Parathyroid adenoma (tissue), 2 donors: ENCODE measurements at regions not wholly inside any gene's neighbourhood (a gene's known extent, or its start where the extent isn't known, plus 50 kb on each side); places are given as distances from the start of the nearest gene placed in this dataset.

Source experiments
- H2AFZ ChIP-seq: fragments of 300-600 bp; sonication (generic); one replicate; pipeline ENCODE4 v1.7.0; 2017; ENCODE audit warnings: antibody characterized with exemption, mild to moderate bottlenecking
- H3K27ac ChIP-seq: fragments of 300-600 bp; sonication (generic); one replicate; pipeline ENCODE4 v1.7.0; 2017
- H3K27me3 ChIP-seq: fragments of 300-600 bp; sonication (generic); one replicate; pipeline ENCODE4 v1.7.0; 2017; ENCODE audit warnings: low read length; ENCODE audit not compliant: control insufficient read depth, insufficient read depth
- H3K36me3 ChIP-seq: fragments of 300-600 bp; sonication (generic); one replicate; pipeline ENCODE4 v1.7.0; 2017; ENCODE audit warnings: low read length; ENCODE audit not compliant: control insufficient read depth, insufficient read depth
- H3K4me1 ChIP-seq: fragments of 300-600 bp; sonication (generic); one replicate; pipeline ENCODE4 v1.7.0; 2017; ENCODE audit warnings: control low read depth
- H3K4me2 ChIP-seq: fragments of 300-600 bp; sonication (generic); one replicate; pipeline ENCODE4 v1.7.0; 2017; ENCODE audit warnings: low read length
- H3K4me3 ChIP-seq: fragments of 300-600 bp; sonication (generic); one replicate; pipeline ENCODE4 v1.7.0; 2017; ENCODE audit warnings: low read depth, low read length
- H3K79me2 ChIP-seq: fragments of 300-600 bp; sonication (generic); one replicate; pipeline ENCODE4 v1.7.0; 2017; ENCODE audit warnings: control low read depth
- H3K9ac ChIP-seq: fragments of 300-600 bp; sonication (generic); one replicate; pipeline ENCODE4 v1.7.0; 2017; ENCODE audit warnings: mild to moderate bottlenecking
- H3K9me3 ChIP-seq: fragments of 300-600 bp; sonication (generic); one replicate; pipeline ENCODE4 v1.7.0; 2017; ENCODE audit warnings: low read length; ENCODE audit not compliant: control insufficient read depth
- CTCF ChIP-seq: fragments of 300-600 bp; sonication (generic); IDR thresholded peaks from one replicate; pipeline ENCODE4 v1.7.0; 2017; ENCODE audit warnings: antibody characterized with exemption, mild to moderate bottlenecking
- donor health status: primary hyperparathyroidism.

GRCh38 chr14:87411370-87411769 is 581.6 kb downstream of the GALC start:
- H3K4me3 ChIP-seq, result no peak overlapping the region
- no peak overlapping the region for H3K9ac ChIP-seq
- no peak overlapping the region for H3K27ac ChIP-seq
- no peak for TF ChIP-seq CTCF
- no peak overlapping the region for H3K4me2 ChIP-seq
- no peaks in the 10 kb centered on the region for H3K27me3 ChIP-seq
- no peaks in the 10 kb centered on the region for H3K9me3 ChIP-seq
- no peaks in the 10 kb centered on the region for H3K79me2 ChIP-seq
- H3K36me3 ChIP-seq, result no peaks in the 10 kb centered on the region
- no peak overlapping the region for H2AFZ ChIP-seq
- no peaks in the 10 kb centered on the region for H3K4me1 ChIP-seq

- no peaks in the 10 kb centered on the region for H3K36me3 ChIP-seq
- TF ChIP-seq CTCF, result no peak
- no peak overlapping the region for H3K4me3 ChIP-seq
Observed at GRCh38 chr14:87409393-87409792, 583.6 kb downstream of the GALC start.

DNA sequence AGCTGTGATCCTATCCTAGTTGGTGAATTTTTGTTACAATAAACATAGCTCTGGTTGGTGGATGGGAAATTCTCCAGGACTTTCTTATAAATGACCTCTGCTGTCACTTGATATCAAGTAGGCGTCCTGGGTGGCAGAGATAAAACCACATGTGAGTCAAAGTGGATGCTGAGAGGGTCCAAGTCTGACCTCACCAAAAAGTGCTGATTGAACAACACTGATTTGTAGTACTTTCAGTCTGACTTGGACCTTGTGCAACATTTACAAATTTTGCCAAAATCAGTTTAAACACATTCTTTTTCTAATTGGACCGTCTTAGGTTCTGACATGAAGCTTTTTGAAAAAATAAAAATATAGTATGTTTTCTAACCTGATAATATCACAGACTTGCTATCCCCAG is 585.6 kb downstream of the GALC start:
- Histone ChIP-seq H3K36me3 (no peaks in the 10 kb centered on the region), H3K4me3 (no peak overlapping the region), H3K27me3 (no peaks in the 10 kb centered on the region), H3K4me2 (no peak overlapping the region), H3K79me2 (no peaks in the 10 kb centered on the region), H3K4me1 (no peaks in the 10 kb centered on the region), H3K9ac (no peak overlapping the region), H2AFZ (no peak overlapping the region), H3K27ac (no peak overlapping the region), H3K9me3 (no peaks in the 10 kb centered on the region)
- no peak for TF ChIP-seq CTCF

More at GRCh38 chr14:87409393-87409792, 583.6 kb downstream of the GALC start:
- no peak overlapping the region for H2AFZ ChIP-seq
- H3K9ac ChIP-seq, result no peak overlapping the region
- no peaks in the 10 kb centered on the region for H3K4me1 ChIP-seq
- no peak overlapping the region for H3K27ac ChIP-seq
- no peaks in the 10 kb centered on the region for H3K27me3 ChIP-seq
- H3K4me2 ChIP-seq, result no peak overlapping the region
- H3K79me2 ChIP-seq, result no peaks in the 10 kb centered on the region
- no peaks in the 10 kb centered on the region for H3K9me3 ChIP-seq

DNA sequence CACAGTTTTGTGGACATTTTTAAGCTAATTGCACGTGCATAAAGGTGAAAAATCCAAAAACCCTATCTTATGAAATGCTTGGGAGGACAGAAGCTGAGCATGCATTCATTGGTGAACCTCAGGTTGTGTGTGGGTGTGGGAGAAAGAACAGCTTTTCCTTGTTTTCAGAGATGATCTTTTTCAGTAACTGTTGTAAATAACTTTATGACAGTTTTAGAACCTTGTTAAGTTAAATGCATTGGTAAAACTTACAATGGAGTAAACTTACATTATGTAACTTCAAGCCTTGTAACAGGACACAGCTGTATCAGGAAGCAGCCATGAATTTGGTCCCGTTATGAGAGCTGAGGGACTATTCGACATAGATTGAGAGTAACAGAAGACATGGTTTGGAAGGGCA is 587.4 kb downstream of the GALC start:
- no peak for TF ChIP-seq CTCF
- no peaks in the 10 kb centered on the region for H3K27me3 ChIP-seq
- no peaks in the 10 kb centered on the region for H3K4me1 ChIP-seq
- no peaks in the 10 kb centered on the region for H3K36me3 ChIP-seq
- no peak overlapping the region for H3K4me2 ChIP-seq
- no peak overlapping the region for H3K9ac ChIP-seq
- H3K4me3 ChIP-seq, result no peak overlapping the region
- H3K79me2 ChIP-seq, result no peaks in the 10 kb centered on the region
- no peak overlapping the region for H2AFZ ChIP-seq
- H3K9me3 ChIP-seq, result no peaks in the 10 kb centered on the region
- H3K27ac ChIP-seq, result no peak overlapping the region

DNA sequence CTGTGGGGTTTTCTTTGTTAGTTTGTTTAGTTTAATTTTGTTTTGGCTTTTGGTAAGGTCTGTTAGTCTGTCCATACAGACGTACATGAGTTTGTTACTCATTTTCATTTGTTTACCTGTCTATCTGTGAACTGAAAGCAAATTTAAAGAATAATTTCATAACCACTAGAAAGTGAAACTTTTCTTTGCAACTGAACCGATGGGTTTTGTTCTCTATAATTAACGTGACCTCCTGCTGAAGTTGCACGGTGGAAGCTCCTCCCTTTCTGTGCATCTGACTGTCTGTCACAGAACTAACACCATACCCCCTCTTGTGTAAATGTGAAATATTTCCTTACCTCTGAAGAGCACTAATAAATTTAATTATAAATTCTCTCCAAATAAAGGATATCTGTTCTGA is 595.5 kb downstream of the GALC start:
- no peak overlapping the region for H2AFZ ChIP-seq
- H3K4me2 ChIP-seq, result no peak overlapping the region
- H3K27me3 ChIP-seq, result no peaks in the 10 kb centered on the region
- H3K4me1 ChIP-seq, result no peaks in the 10 kb centered on the region
- no peaks in the 10 kb centered on the region for H3K9me3 ChIP-seq
- no peaks in the 10 kb centered on the region for H3K79me2 ChIP-seq
- H3K4me3 ChIP-seq, result no peak overlapping the region
- H3K9ac ChIP-seq, result no peak overlapping the region
- no peak overlapping the region for H3K27ac ChIP-seq
- no peaks in the 10 kb centered on the region for H3K36me3 ChIP-seq
- no peak for TF ChIP-seq CTCF
